HEK293T (cell line): ENCODE measurements at regions not wholly inside any gene's neighbourhood (a gene's known extent, or its start where the extent isn't known, plus 50 kb on each side); places are given as distances from the start of the nearest gene placed in this dataset.
"Not testable (repeated sequence)": the region's sequence is repeated elsewhere in the genome, so short reads cannot be mapped to it uniquely, and the experiment has no call there.

ENCODE experiments used
- CTCF ChIA-PET: fragments of 350-600 bp; formaldehyde crosslinking; extraction: SDS; loops from one replicate; lab custom pipeline; 2021; ENCODE audit warnings: antibody characterized with exemption, inconsistent platforms; lab: Yijun Ruan, JAX
- POLR2A ChIA-PET: fragments of 350-600 bp; formaldehyde crosslinking; extraction: SDS; loops from one replicate; lab custom pipeline; 2020; ENCODE audit warnings: antibody characterized with exemption, inconsistent platforms; lab: Yijun Ruan, JAX
- DNase-seq: peaks from one replicate; pipeline ENCODE4 v3.0.0; 2012; ENCODE audit warnings: mixed read lengths; ENCODE audit errors: extremely low spot score
- ARNT ChIP-seq: fragments of 450-650 bp; IDR thresholded peaks from 2 replicates; pipeline ENCODE4 v1.6.1; 2017; ENCODE audit warnings: mild to moderate bottlenecking
- BHLHE40 ChIP-seq: fragments of 450-650 bp; IDR thresholded peaks from 2 replicates; pipeline ENCODE4 v1.6.1; 2016; ENCODE audit warnings: mild to moderate bottlenecking, moderate library complexity, borderline replicate concordance
- CTBP1 ChIP-seq: fragments of 450-650 bp; IDR thresholded peaks from 2 replicates; pipeline ENCODE4 v1.6.1; 2016; ENCODE audit warnings: borderline replicate concordance
- ELF4 ChIP-seq: fragments of 450-650 bp; IDR thresholded peaks from 2 replicates; pipeline ENCODE4 v1.6.1; 2017; ENCODE audit warnings: antibody characterized with exemption
- FOXA1 ChIP-seq: fragments of 450-650 bp; IDR thresholded peaks from 2 replicates; pipeline ENCODE4 v1.6.1; 2016; ENCODE audit warnings: mild to moderate bottlenecking
- FOXK2 ChIP-seq: fragments of 450-650 bp; IDR thresholded peaks from 2 replicates; pipeline ENCODE4 v1.6.1; 2016; ENCODE audit warnings: mild to moderate bottlenecking
- FOXM1 ChIP-seq: fragments of 450-650 bp; IDR thresholded peaks from 2 replicates; pipeline ENCODE4 v1.6.1; 2017; ENCODE audit warnings: mild to moderate bottlenecking, borderline replicate concordance
- HDGF ChIP-seq: fragments of 450-650 bp; IDR thresholded peaks from 2 replicates; pipeline ENCODE4 v1.6.1; 2017; ENCODE audit warnings: antibody characterized with exemption, borderline replicate concordance
- L3MBTL2 ChIP-seq: fragments of 450-650 bp; conservative IDR thresholded peaks from 2 replicates; pipeline ENCODE4 v1.6.1; 2016; ENCODE audit warnings: mild to moderate bottlenecking
- LEF1 ChIP-seq: fragments of 450-650 bp; IDR thresholded peaks from 2 replicates; pipeline ENCODE4 v1.6.1; 2017; ENCODE audit warnings: mild to moderate bottlenecking, borderline replicate concordance
- NFRKB ChIP-seq: fragments of 450-650 bp; IDR thresholded peaks from 2 replicates; pipeline ENCODE4 v1.6.1; 2016; ENCODE audit warnings: mild to moderate bottlenecking, moderate library complexity
- PKNOX1 ChIP-seq: fragments of 450-650 bp; IDR thresholded peaks from 2 replicates; pipeline ENCODE4 v1.6.1; 2016
- SP1 ChIP-seq: fragments of 450-650 bp; IDR thresholded peaks from 2 replicates; pipeline ENCODE4 v1.6.1; 2017
- SUZ12 ChIP-seq: fragments of 450-650 bp; IDR thresholded peaks from 2 replicates; pipeline ENCODE4 v1.6.1; 2016; ENCODE audit warnings: mild to moderate bottlenecking
- TARDBP ChIP-seq: fragments of 450-650 bp; IDR thresholded peaks from 2 replicates; pipeline ENCODE4 v1.6.1; 2016
- ZNF384 ChIP-seq: fragments of 450-650 bp; IDR thresholded peaks from 2 replicates; pipeline ENCODE4 v1.6.1; 2016

GRCh38 chr4:13678186-13678924 is 50.8 kb upstream of the BOD1L1 start:
- no peak for DNase-seq
- ChIA-PET POLR2A (no interaction called here), CTCF (no interaction called here)
- TF ChIP-seq SUZ12 (no peak), ELF4 (peak; percentile 42; the same call in 1 of the 2 replicates)

- ChIA-PET CTCF (no interaction called here), POLR2A (no interaction called here)
- DNase-seq: no peak
- TF ChIP-seq ELF4 (no peak), HDGF (no peak), SP1 (no peak), NFRKB (no peak), ZNF384 (no peak), BHLHE40 (no peak), CTBP1 (no peak), TARDBP (no peak)
Measured at GRCh38 chr4:13681570-13681969, 54.0 kb upstream of the BOD1L1 start.

- TF ChIP-seq FOXM1: no peak
- TF ChIP-seq NFRKB: no peak
- TF ChIP-seq SP1: no peak
- CTCF ChIA-PET: no interaction called here
- no peak for DNase-seq
- POLR2A ChIA-PET: no interaction called here
Measured at GRCh38 chr4:13694256-13694655, 66.7 kb upstream of the BOD1L1 start.

- TF ChIP-seq FOXA1: no peak
- TF ChIP-seq FOXM1: no peak
- no peak for TF ChIP-seq TARDBP
- TF ChIP-seq LEF1: no peak
- TF ChIP-seq PKNOX1: no peak
- DNase-seq: no peak
- ChIA-PET POLR2A (no interaction called here), CTCF (no interaction called here)
Measured at GRCh38 chr4:13698296-13698695, 70.8 kb upstream of the BOD1L1 start.

GRCh38 chr4:13700021-13700857 is 72.7 kb upstream of the BOD1L1 start:
- no peak for DNase-seq
- no peak for TF ChIP-seq ELF4
- no peak for TF ChIP-seq HDGF
- TF ChIP-seq ZNF384: no peak
- TF ChIP-seq SUZ12: no peak
- no peak for TF ChIP-seq NFRKB
- no peak for TF ChIP-seq CTBP1
- no peak for TF ChIP-seq TARDBP
- TF ChIP-seq PKNOX1: no peak
- no peak for TF ChIP-seq SP1
- no peak for TF ChIP-seq L3MBTL2
- TF ChIP-seq ARNT: no peak
- TF ChIP-seq FOXA1: no peak
- no peak for TF ChIP-seq BHLHE40
- no peak for TF ChIP-seq LEF1
- no peak for TF ChIP-seq FOXK2
- no peak for TF ChIP-seq FOXM1
- POLR2A ChIA-PET: no interaction called here
- CTCF ChIA-PET: no interaction called here

- CTCF ChIA-PET, DNase-seq, POLR2A ChIA-PET: not testable (repeated sequence)
Measured at GRCh38 chr4:13700858-13701140, 73.3 kb upstream of the BOD1L1 start.

- ChIA-PET POLR2A (no interaction called here), CTCF (no interaction called here)
- DNase-seq: no peak
- TF ChIP-seq BHLHE40 (no peak), LEF1 (no peak), HDGF (no peak), ELF4 (no peak), ZNF384 (no peak), FOXK2 (no peak), TARDBP (no peak), PKNOX1 (no peak), SP1 (no peak), NFRKB (no peak)
Measured at GRCh38 chr4:13701937-13702446, 74.5 kb upstream of the BOD1L1 start.
